Esophagus muscularis mucosa (tissue), 4 donors: ENCODE measurements at regions not wholly inside any gene's neighbourhood (a gene's known extent, or its start where the extent isn't known, plus 50 kb on each side); places are given as distances from the start of the nearest gene placed in this dataset.
"Not testable (repeated sequence)": the region's sequence is repeated elsewhere in the genome, so short reads cannot be mapped to it uniquely, and the experiment has no call there.

ENCODE experiments used
- DNase-seq: peaks from one replicate; pipeline ENCODE4 v3.0.0-alpha.2; 2017; ENCODE audit errors: extremely low spot score
- H3K27ac ChIP-seq, 4 donors: fragments of 200-600 bp; sonication (generic); replicated peaks in 1 of 4; 1 replicate in 3 of 4; 2 replicates in 1 of 4; pipeline ENCODE4 v1.5.1; 2016 to 2019; ENCODE audit warnings: mild to moderate bottlenecking in 1 of 4
- H3K27me3 ChIP-seq, 4 donors: fragments of 200-600 bp; sonication (generic); one replicate each; pipeline versions ENCODE4 v1.5.1 to v1.6.0; 2016 to 2019
- H3K36me3 ChIP-seq, 4 donors: fragments of 200-600 bp; sonication (generic); one replicate each; pipeline ENCODE4 v1.5.1; 2016 to 2019
- H3K4me1 ChIP-seq, 4 donors: fragments of 200-600 bp; sonication (generic); one replicate each; pipeline ENCODE4 v1.5.1; 2016 to 2019
- H3K4me3 ChIP-seq, 4 donors: fragments of 200-600 bp; sonication (generic); 1 replicate in 2 of 4; 2 replicates in 2 of 4; pipeline ENCODE4 v1.5.1; 2016 to 2019; ENCODE audit warnings: mild to moderate bottlenecking in 4 of 4, moderate library complexity in 1 of 4
- H3K9me3 ChIP-seq, 4 donors: fragments of 200-600 bp; sonication (generic); 1 replicate in 3 of 4; 2 replicates in 1 of 4; pipeline ENCODE4 v1.5.1; 2016 to 2019
- CTCF ChIP-seq, 3 experiments: fragments of 200-600 bp in 2 of 3; fragments of 450-650 bp in 1 of 3; sonication (generic) in 2 of 3; IDR thresholded peaks; one replicate each; pipeline ENCODE4 v1.5.1; 2017 to 2019; ENCODE audit warnings: antibody characterized with exemption in 3 of 3, mild to moderate bottlenecking in 2 of 3, moderate library complexity in 1 of 3
- EP300 ChIP-seq: sonication (generic); formaldehyde crosslinking; IDR thresholded peaks from one replicate; pipeline ENCODE4 v1.6.1; 2017; ENCODE audit warnings: antibody characterized with exemption
- POLR2A ChIP-seq: fragments of 450-650 bp; IDR thresholded peaks from one replicate; pipeline ENCODE4 v1.6.1; 2017; ENCODE audit warnings: antibody characterized with exemption, moderate library complexity, mild to moderate bottlenecking, low read depth
- POLR2AphosphoS5 ChIP-seq, 2 donors: sonication (generic); formaldehyde crosslinking; IDR thresholded peaks; one replicate each; pipeline ENCODE4 v1.6.1; 2017; ENCODE audit warnings: antibody characterized with exemption in 2 of 2
- WGBS: methylation state at CpG from one replicate; pipeline ENCODE4 v1.1.5; 2018; 5-methylcytosine and 5-hydroxymethylcytosine counted together
- intact Hi-C: fragments of 100-400 bp; cut with DNase I; formaldehyde crosslinking; loops from one replicate; pipeline ENCODE4 v1.15.1; 2023

DNA sequence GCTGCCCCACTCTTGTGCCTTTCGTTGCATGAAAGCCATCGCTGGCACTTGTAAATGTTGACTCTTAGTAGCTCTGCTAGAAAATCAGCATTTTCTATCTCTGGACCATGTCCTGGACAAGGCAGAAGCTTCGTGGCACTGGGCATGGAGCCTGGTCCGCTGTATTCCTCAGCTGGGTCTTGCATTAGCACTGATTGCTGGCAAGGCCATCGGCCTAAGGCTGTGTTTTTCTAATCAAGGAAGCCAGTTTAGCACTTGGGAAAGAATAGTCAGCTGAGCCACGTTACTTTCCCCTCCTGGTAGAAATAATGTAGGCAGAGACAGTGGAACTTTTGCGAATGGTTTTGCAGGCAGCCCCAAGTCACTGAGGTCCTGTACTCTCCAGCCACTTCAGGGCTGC is 180.2 kb upstream of the EOLA2 start:
- no peak overlapping the region for H3K27ac ChIP-seq
- no peaks in the 10 kb centered on the region for H3K27me3 ChIP-seq
- TF ChIP-seq POLR2A (no peak), CTCF (IDR thresholded peaks at IDR 0.05) (no peak), EP300 (no peak), POLR2AphosphoS5 (IDR thresholded peaks at IDR 0.05) (no peak)
- no peak for DNase-seq
- intact Hi-C loops: no loop called here
- H3K4me1 ChIP-seq: no peaks in the 10 kb centered on the region
- H3K9me3 ChIP-seq: no peaks in the 10 kb centered on the region
- no peaks in the 10 kb centered on the region for H3K36me3 ChIP-seq
- 74% methylated on average over 7 of the region's 7 CpGs for WGBS
- H3K4me3 ChIP-seq: no peak overlapping the region

DNA sequence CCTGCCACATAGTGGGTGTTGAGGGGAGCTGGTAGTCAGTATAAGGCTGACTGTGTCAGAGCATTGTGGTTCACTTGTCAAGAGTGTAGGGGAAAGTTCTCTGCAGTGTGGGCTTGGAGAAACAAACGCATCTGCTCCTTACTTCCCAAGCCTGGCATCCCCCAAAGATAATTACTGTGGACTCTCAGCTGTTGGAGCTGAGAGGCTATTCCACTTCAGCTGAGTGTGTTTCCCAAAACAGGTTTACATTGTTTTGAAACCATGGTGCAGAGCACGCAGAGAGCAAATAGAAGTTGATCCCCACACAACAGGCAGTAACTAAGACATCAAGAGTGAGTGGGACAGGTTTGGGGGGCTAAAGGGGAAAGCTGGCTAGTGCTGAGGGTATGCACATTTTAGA is 181.0 kb upstream of the EOLA2 start:
- Histone ChIP-seq H3K36me3 (no peaks in the 10 kb centered on the region), H3K27ac (no peak overlapping the region), H3K4me1 (no peaks in the 10 kb centered on the region), H3K4me3 (no peak overlapping the region), H3K27me3 (no peaks in the 10 kb centered on the region), H3K9me3 (no peaks in the 10 kb centered on the region)
- WGBS: 54% methylated on average over 2 of the region's 2 CpGs
- TF ChIP-seq POLR2A (no peak), POLR2AphosphoS5 (IDR thresholded peaks at IDR 0.05) (no peak), EP300 (no peak), CTCF (IDR thresholded peaks at IDR 0.05) (no peak)
- DNase-seq: no peak
- intact Hi-C loops: no loop called here

DNA sequence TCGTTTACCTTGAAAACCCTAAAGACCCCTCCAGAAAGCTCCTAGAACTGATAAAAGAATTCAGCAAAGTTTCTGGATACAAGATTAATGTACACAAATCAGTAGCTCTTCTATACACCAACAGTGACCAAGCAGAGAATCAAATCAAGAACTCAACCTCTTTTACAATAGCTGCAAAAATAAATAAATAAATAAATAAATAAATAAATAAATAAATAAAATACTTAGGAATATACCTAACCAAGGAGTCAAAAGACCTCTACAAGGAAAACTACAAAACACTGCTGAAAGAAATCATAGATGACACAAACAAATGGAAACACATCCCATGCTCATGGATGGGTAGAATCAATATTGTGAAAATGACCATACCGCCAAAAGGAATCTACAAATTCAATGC is 186.8 kb upstream of the EOLA2 start:
- H3K27ac ChIP-seq, H3K27me3 ChIP-seq, intact Hi-C loops, H3K4me1 ChIP-seq, DNase-seq, H3K36me3 ChIP-seq, H3K9me3 ChIP-seq, H3K4me3 ChIP-seq: not testable (repeated sequence)
- 86% methylated on average over 2 of the region's 2 CpGs for WGBS

GRCh38 chrX:150127216-150127615 is 188.9 kb upstream of the EOLA2 start:
- Histone ChIP-seq H3K9me3 (no peaks in the 10 kb centered on the region), H3K36me3 (no peaks in the 10 kb centered on the region), H3K4me3 (no peak overlapping the region), H3K27ac (no peak overlapping the region), H3K4me1 (no peaks in the 10 kb centered on the region), H3K27me3 (no peaks in the 10 kb centered on the region)
- intact Hi-C loops: no loop called here
- DNase-seq: no peak
- no peak for TF ChIP-seq EP300
- no peak for TF ChIP-seq POLR2A
- TF ChIP-seq POLR2AphosphoS5 (IDR thresholded peaks at IDR 0.05): no peak
- TF ChIP-seq CTCF (IDR thresholded peaks at IDR 0.05): no peak
- 57% methylated on average over 3 of the region's 3 CpGs for WGBS

DNA sequence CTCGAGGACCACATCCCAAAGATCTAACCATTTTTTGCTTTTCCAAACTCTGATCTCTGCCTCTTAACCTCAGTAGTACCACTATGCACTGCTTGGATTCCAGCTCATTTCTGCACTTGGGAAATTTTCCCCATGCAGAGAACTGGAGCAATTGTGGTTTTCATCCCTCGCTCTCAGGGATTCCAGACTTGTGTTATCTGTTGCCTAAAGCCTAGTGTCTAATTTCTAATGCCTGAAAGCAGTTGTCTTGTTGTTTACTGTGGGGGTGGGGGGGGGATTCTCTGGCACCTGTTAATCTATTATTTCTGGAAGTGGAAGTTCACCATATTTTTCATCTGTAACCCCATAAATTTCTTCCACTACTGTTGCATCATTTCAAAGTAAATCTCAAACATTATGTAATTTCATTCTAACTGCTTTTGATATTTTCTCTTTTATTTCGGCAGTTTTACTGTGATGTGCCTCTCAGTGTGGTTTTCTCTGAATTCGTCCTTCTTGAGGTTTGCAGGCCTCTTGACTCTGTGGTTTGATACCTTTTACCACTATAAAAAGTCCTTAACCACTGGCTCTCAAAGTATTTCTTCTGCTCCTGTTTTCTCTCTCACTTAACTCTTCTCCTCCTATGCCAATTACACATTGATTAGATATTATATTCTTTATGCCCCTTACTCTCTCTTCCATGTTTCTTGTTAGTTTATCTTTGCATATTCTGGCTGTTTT is 205.6 kb upstream of the EOLA2 start:
- TF ChIP-seq POLR2A (no peak), EP300 (no peak), POLR2AphosphoS5 (IDR thresholded peaks at IDR 0.05) (no peak), CTCF (IDR thresholded peaks at IDR 0.05) (no peak)
- no peaks in the 10 kb centered on the region for H3K9me3 ChIP-seq
- no peak overlapping the region for H3K27ac ChIP-seq
- H3K27me3 ChIP-seq: no peaks in the 10 kb centered on the region
- DNase-seq: no peak
- no peaks in the 10 kb centered on the region for H3K36me3 ChIP-seq
- intact Hi-C loops: no loop called here
- WGBS: 63% methylated on average over 4 of the region's 4 CpGs
- no peak overlapping the region for H3K4me3 ChIP-seq
- no peaks in the 10 kb centered on the region for H3K4me1 ChIP-seq
